NCI-H128 (cell line): ENCODE measurements at regions not wholly inside any gene's neighbourhood (a gene's known extent, or its start where the extent isn't known, plus 50 kb on each side); places are given as distances from the start of the nearest gene placed in this dataset.

ENCODE experiments used
- DNase-seq: peaks from one replicate; lab custom pipeline; 2025; ENCODE audit not compliant: unreplicated experiment; lab: John Stamatoyannopoulos, UW

GRCh38 chr13:76461999-76462398, 424.2 kb downstream of the KCTD12 start:
- no peak for DNase-seq

- DNase-seq = no peak
Observed at GRCh38 chr13:76461484-76461883, 424.7 kb downstream of the KCTD12 start.

- DNase-seq = no peak
Observed at GRCh38 chr13:76459863-76460262, 426.3 kb downstream of the KCTD12 start.

GRCh38 chr13:76455960-76456359, 430.2 kb downstream of the KCTD12 start:
- no peak for DNase-seq

- DNase-seq = no peak
Observed at GRCh38 chr13:76454991-76455390, 431.2 kb downstream of the KCTD12 start.

GRCh38 chr13:76449716-76450115, 436.5 kb downstream of the KCTD12 start:
- DNase-seq = no peak

- DNase-seq = no peak
Observed at GRCh38 chr13:76446191-76446590, 440.0 kb downstream of the KCTD12 start.

- no peak for DNase-seq
Observed at GRCh38 chr13:76440568-76440967, 445.6 kb downstream of the KCTD12 start.

GRCh38 chr13:76439546-76439945, 446.7 kb downstream of the KCTD12 start:
- DNase-seq = no peak

- DNase-seq = no peak
Observed at GRCh38 chr13:76438050-76438449, 448.2 kb downstream of the KCTD12 start.

GRCh38 chr13:76425935-76426334, 460.3 kb downstream of the KCTD12 start:
- no peak for DNase-seq

- no peak for DNase-seq
Observed at GRCh38 chr13:76421011-76421410, 465.2 kb downstream of the KCTD12 start.

- no peak for DNase-seq
Observed at GRCh38 chr13:76418404-76418803, 467.8 kb downstream of the KCTD12 start.

GRCh38 chr13:76414320-76414719, 471.9 kb downstream of the KCTD12 start:
- no peak for DNase-seq

GRCh38 chr13:76406243-76406642, 480.0 kb downstream of the KCTD12 start:
- no peak for DNase-seq

- DNase-seq = no peak
Observed at GRCh38 chr13:76398425-76398824, 487.8 kb downstream of the KCTD12 start.

GRCh38 chr13:76397413-76397812, 488.8 kb downstream of the KCTD12 start:
- no peak for DNase-seq

- DNase-seq = no peak
Observed at GRCh38 chr13:76389321-76389720, 496.9 kb downstream of the KCTD12 start.

GRCh38 chr13:76387566-76387965, 498.6 kb downstream of the KCTD12 start:
- DNase-seq = no peak

GRCh38 chr13:76386321-76386720, 499.9 kb downstream of the KCTD12 start:
- no peak for DNase-seq

GRCh38 chr13:76385586-76385985, 500.6 kb downstream of the KCTD12 start:
- DNase-seq = no peak

GRCh38 chr13:76383676-76384461, 502.3 kb downstream of the KCTD12 start:
- DNase-seq = no peak

GRCh38 chr13:76380446-76381065, 505.6 kb downstream of the KCTD12 start:
- DNase-seq = no peak
